ENCODE measurements at regions not wholly inside any gene's neighbourhood (a gene's known extent, or its start where the extent isn't known, plus 50 kb on each side); places are given as distances from the start of the nearest gene placed in this dataset.

DNA sequence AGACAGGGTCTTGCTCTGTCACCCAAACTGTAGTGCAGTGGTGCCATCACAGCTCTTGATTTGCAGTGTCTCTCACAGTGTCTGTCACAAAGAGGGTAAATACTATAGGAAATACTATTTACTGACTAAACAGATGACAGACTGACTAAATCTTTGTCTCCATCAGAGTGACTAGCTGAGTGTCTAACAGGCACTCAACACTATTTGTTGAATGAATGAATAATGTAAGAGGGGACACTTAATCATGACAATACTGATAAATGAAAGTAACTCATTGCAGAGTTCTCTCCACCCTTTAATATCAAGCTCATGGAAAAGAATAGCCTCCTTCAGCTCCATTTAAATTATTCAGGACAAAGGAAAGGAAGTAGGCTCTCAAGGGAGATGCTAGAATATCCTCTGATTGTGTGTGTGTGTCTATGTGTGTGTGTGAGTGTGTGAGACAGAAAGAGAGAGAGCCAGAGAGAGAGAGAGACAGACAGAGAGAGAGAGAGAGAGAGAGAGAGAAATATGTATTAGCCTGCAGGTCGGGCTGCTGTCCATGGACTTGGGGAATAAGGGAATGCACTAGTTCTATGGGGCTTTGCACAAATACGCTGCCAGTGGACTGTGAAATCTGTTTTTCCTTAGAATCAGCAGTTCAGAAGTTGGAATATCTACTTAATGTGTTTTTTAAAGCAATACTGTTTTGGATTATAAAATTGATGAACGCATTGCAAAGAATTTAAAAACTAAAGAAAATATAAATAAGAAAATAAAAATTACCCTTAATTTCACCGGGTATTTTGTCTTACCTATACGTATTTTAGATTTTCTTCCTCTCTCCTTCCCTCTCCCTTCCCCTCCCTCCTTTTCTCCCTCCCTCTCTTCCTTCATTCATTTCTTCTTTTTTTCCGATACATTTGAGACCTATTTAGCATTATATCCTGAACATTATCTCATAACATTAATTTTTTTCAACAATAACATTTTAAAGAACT, 132.9 kb upstream of the LRIG1 start:
- TF ChIP-seq, protein P1, sequence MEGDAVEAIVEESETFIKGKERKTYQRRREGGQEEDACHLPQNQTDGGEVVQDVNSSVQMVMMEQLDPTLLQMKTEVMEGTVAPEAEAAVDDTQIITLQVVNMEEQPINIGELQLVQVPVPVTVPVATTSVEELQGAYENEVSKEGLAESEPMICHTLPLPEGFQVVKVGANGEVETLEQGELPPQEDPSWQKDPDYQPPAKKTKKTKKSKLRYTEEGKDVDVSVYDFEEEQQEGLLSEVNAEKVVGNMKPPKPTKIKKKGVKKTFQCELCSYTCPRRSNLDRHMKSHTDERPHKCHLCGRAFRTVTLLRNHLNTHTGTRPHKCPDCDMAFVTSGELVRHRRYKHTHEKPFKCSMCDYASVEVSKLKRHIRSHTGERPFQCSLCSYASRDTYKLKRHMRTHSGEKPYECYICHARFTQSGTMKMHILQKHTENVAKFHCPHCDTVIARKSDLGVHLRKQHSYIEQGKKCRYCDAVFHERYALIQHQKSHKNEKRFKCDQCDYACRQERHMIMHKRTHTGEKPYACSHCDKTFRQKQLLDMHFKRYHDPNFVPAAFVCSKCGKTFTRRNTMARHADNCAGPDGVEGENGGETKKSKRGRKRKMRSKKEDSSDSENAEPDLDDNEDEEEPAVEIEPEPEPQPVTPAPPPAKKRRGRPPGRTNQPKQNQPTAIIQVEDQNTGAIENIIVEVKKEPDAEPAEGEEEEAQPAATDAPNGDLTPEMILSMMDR (IDR thresholded peaks at IDR 0.05; ENCODE audit: extremely low read depth in 1 of 2, insufficient read depth in 1 of 2, low read depth in 1 of 2, low read length in 2 of 2), result no peak
- TF ChIP-seq POLR2A (IDR thresholded peaks at IDR 0.05; ENCODE audit: low read depth, low read length) (no peak), EZH2 (IDR thresholded peaks at IDR 0.05; ENCODE audit: borderline replicate concordance, low read depth, low read length, severe bottlenecking) (no peak), POLR2AphosphoS5 (IDR thresholded peaks at IDR 0.05; ENCODE audit: insufficient read depth, low read depth, low read length) (no peak), JUN (IDR thresholded peaks at IDR 0.05; ENCODE audit: borderline replicate concordance, insufficient read depth, insufficient read length, low read depth) (no peak), MYC (IDR thresholded peaks at IDR 0.05; ENCODE audit: low read depth, low read length) (no peak), FOS (IDR thresholded peaks at IDR 0.05; ENCODE audit: borderline replicate concordance, insufficient read depth, low read length) (no peak)

Data from endothelial cell of umbilical vein (primary cell).